NCI-H345 treated with DMSO at 0.1 percent for 48 hours (cell line): ENCODE measurements at regions not wholly inside any gene's neighbourhood (a gene's known extent, or its start where the extent isn't known, plus 50 kb on each side); places are given as distances from the start of the nearest gene placed in this dataset.

Experiments used
- DNase-seq: peaks from one replicate; lab custom pipeline; 2025; ENCODE audit not compliant: unreplicated experiment; lab: John Stamatoyannopoulos, UW

- no peak for DNase-seq
Measured at GRCh38 chr18:2395427-2396161, 175.7 kb downstream of the METTL4 start.

GRCh38 chr18:2396162-2396505, 175.2 kb downstream of the METTL4 start:
- no peak for DNase-seq

GRCh38 chr18:2400701-2401196, 170.6 kb downstream of the METTL4 start:
- no peak for DNase-seq

- DNase-seq, result no peak
Measured at GRCh38 chr18:2402084-2402483, 169.2 kb downstream of the METTL4 start.

- no peak for DNase-seq
Measured at GRCh38 chr18:2406544-2406943, 164.8 kb downstream of the METTL4 start.

GRCh38 chr18:2407961-2408360, 163.3 kb downstream of the METTL4 start:
- DNase-seq, result no peak

GRCh38 chr18:2409906-2410305, 161.4 kb downstream of the METTL4 start:
- no peak for DNase-seq

GRCh38 chr18:2410688-2411087, 160.6 kb downstream of the METTL4 start:
- DNase-seq, result no peak

GRCh38 chr18:2411381-2411960, 159.8 kb downstream of the METTL4 start:
- no peak for DNase-seq

- DNase-seq, result no peak
Measured at GRCh38 chr18:2412281-2412680, 159.0 kb downstream of the METTL4 start.

GRCh38 chr18:2412996-2413751, 158.1 kb downstream of the METTL4 start:
- no peak for DNase-seq

- no peak for DNase-seq
Measured at GRCh38 chr18:2414235-2414634, 157.1 kb downstream of the METTL4 start.

- no peak for DNase-seq
Measured at GRCh38 chr18:2415656-2416055, 155.6 kb downstream of the METTL4 start.

- no peak for DNase-seq
Measured at GRCh38 chr18:2417861-2418610, 153.3 kb downstream of the METTL4 start.

- DNase-seq, result no peak
Measured at GRCh38 chr18:2420367-2420766, 150.9 kb downstream of the METTL4 start.

- DNase-seq, result no peak
Measured at GRCh38 chr18:2423761-2424160, 147.5 kb downstream of the METTL4 start.

GRCh38 chr18:2424420-2424819, 146.9 kb downstream of the METTL4 start:
- DNase-seq, result no peak

- DNase-seq, result no peak
Measured at GRCh38 chr18:2425426-2426317, 145.6 kb downstream of the METTL4 start.

- no peak for DNase-seq
Measured at GRCh38 chr18:2430191-2430590, 141.1 kb downstream of the METTL4 start.

- no peak for DNase-seq
Measured at GRCh38 chr18:2431806-2432205, 139.5 kb downstream of the METTL4 start.
